MM.1S (cell line): ENCODE measurements at regions not wholly inside any gene's neighbourhood (a gene's known extent, or its start where the extent isn't known, plus 50 kb on each side); places are given as distances from the start of the nearest gene placed in this dataset.

Experiments used
- DNase-seq: peaks from one replicate; pipeline ENCODE4 v3.0.0-alpha.2; 2015
- H2AFZ ChIP-seq: fragments of 300-600 bp; sonication (generic); 2 replicates; pipeline ENCODE4 v1.6.0; 2016; ENCODE audit warnings: antibody characterized with exemption, low read length
- H3F3A ChIP-seq: fragments of 300-600 bp; sonication (generic); 2 replicates; pipeline ENCODE4 v1.6.1; 2016; ENCODE audit warnings: mild to moderate bottlenecking, antibody characterized with exemption, low read length, moderate library complexity, mixed read lengths; ENCODE audit not compliant: insufficient read depth
- H3K27ac ChIP-seq: fragments of 300-600 bp; sonication (generic); 2 replicates; pipeline ENCODE4 v1.5.1; 2016; ENCODE audit warnings: mild to moderate bottlenecking, low read length
- H3K27me3 ChIP-seq: fragments of 300-600 bp; sonication (generic); replicated peaks from 2 replicates; pipeline ENCODE4 v1.6.0; 2016; ENCODE audit warnings: low read length; ENCODE audit not compliant: insufficient read depth
- H3K36me3 ChIP-seq: fragments of 300-600 bp; sonication (generic); replicated peaks from 2 replicates; pipeline ENCODE4 v1.6.1; 2016; ENCODE audit warnings: mild to moderate bottlenecking, low read length, mixed read lengths; ENCODE audit not compliant: insufficient read depth
- H3K4me1 ChIP-seq: fragments of 300-600 bp; sonication (generic); 2 replicates; pipeline ENCODE4 v1.6.1; 2016; ENCODE audit warnings: low read length, mixed read lengths
- H3K4me2 ChIP-seq: fragments of 300-600 bp; sonication (generic); 2 replicates; pipeline ENCODE4 v1.6.0; 2016; ENCODE audit warnings: low read depth, low read length
- H3K4me3 ChIP-seq: fragments of 300-600 bp; sonication (generic); 2 replicates; pipeline ENCODE4 v1.5.1; 2016; ENCODE audit warnings: low read length, mixed read lengths
- H3K79me2 ChIP-seq: fragments of 300-600 bp; sonication (generic); 2 replicates; pipeline ENCODE4 v1.6.1; 2016; ENCODE audit warnings: mixed run types, low read length, mixed read lengths
- H3K9ac ChIP-seq: fragments of 300-600 bp; sonication (generic); 2 replicates; pipeline ENCODE4 v1.6.1; 2016; ENCODE audit warnings: low read length, mixed read lengths
- H3K9me2 ChIP-seq: fragments of 300-600 bp; sonication (generic); replicated peaks from 2 replicates; pipeline ENCODE4 v1.6.1; 2016; ENCODE audit warnings: mild to moderate bottlenecking, low read length, mixed read lengths; ENCODE audit not compliant: insufficient read depth
- H3K9me3 ChIP-seq: fragments of 300-600 bp; sonication (generic); replicated peaks from 2 replicates; pipeline ENCODE4 v1.6.1; 2016; ENCODE audit warnings: mild to moderate bottlenecking, low read length, mixed read lengths; ENCODE audit not compliant: insufficient read depth
- H4K20me1 ChIP-seq: fragments of 300-600 bp; sonication (generic); 2 replicates; pipeline ENCODE4 v1.6.1; 2016; ENCODE audit warnings: mild to moderate bottlenecking, low read length, moderate library complexity, mixed read lengths; ENCODE audit not compliant: insufficient read depth
- CTCF ChIP-seq: fragments of 300-600 bp; sonication (generic); IDR thresholded peaks from 2 replicates; pipeline ENCODE4 v1.5.1; 2016; ENCODE audit warnings: antibody characterized with exemption, low read length, mixed read lengths
- EZH2 ChIP-seq: fragments of 300-600 bp; sonication (generic); optimal IDR thresholded peaks from 2 replicates; pipeline ENCODE3; 2017; ENCODE audit warnings: low read depth, mild to moderate bottlenecking, antibody characterized with exemption, low read length, mixed read lengths
- EZH2phosphoT487 ChIP-seq: fragments of 300-600 bp; sonication (generic); IDR thresholded peaks from 2 replicates; pipeline ENCODE4 v1.6.1; 2018; ENCODE audit warnings: antibody characterized with exemption, low read length

- Histone ChIP-seq H3K4me2 (peak overlapping the region; percentile 7), H3K9ac (no peak overlapping the region), H3K9me2 (no peaks in the 10 kb centered on the region), H3K4me3 (no peak overlapping the region), H2AFZ (peak overlapping the region; percentile 61), H3K27me3 (no peaks in the 10 kb centered on the region), H3K79me2 (no peaks in the 10 kb centered on the region), H4K20me1 (no peaks in the 10 kb centered on the region), H3F3A (no peaks in the 10 kb centered on the region), H3K4me1 (peaks cover 9% of the 10 kb centered on the region), H3K36me3 (no peaks in the 10 kb centered on the region), H3K9me3 (no peaks in the 10 kb centered on the region), H3K27ac (no peak overlapping the region)
- DNase-seq = no peak
- TF ChIP-seq EZH2phosphoT487 = no peak
- TF ChIP-seq EZH2 = no peak
- no peak for TF ChIP-seq CTCF
Observed at GRCh38 chr12:93184672-93185368, 192.9 kb upstream of the NUDT4 start.

- Histone ChIP-seq H3K27ac (no peak overlapping the region), H3K79me2 (no peaks in the 10 kb centered on the region), H3K27me3 (no peaks in the 10 kb centered on the region), H3K9me3 (no peaks in the 10 kb centered on the region), H3K4me1 (peaks cover 9% of the 10 kb centered on the region), H3K4me2 (no peak overlapping the region), H3F3A (no peaks in the 10 kb centered on the region), H3K9ac (no peak overlapping the region), H3K9me2 (no peaks in the 10 kb centered on the region), H2AFZ (no peak overlapping the region), H4K20me1 (no peaks in the 10 kb centered on the region), H3K36me3 (no peaks in the 10 kb centered on the region), H3K4me3 (no peak overlapping the region)
- TF ChIP-seq EZH2phosphoT487 (no peak), CTCF (no peak), EZH2 (no peak)
- no peak for DNase-seq
Observed at GRCh38 chr12:93185369-93185741, 192.4 kb upstream of the NUDT4 start.

- Histone ChIP-seq H3K9ac (no peak overlapping the region), H3K79me2 (no peaks in the 10 kb centered on the region), H3F3A (no peaks in the 10 kb centered on the region), H3K9me3 (no peaks in the 10 kb centered on the region), H3K36me3 (no peaks in the 10 kb centered on the region), H4K20me1 (no peaks in the 10 kb centered on the region), H3K4me1 (peaks cover 9% of the 10 kb centered on the region), H3K4me2 (no peak overlapping the region), H2AFZ (no peak overlapping the region), H3K9me2 (no peaks in the 10 kb centered on the region), H3K4me3 (no peak overlapping the region), H3K27ac (no peak overlapping the region), H3K27me3 (no peaks in the 10 kb centered on the region)
- no peak for DNase-seq
- no peak for TF ChIP-seq CTCF
- no peak for TF ChIP-seq EZH2
Observed at GRCh38 chr12:93186131-93186530, 191.6 kb upstream of the NUDT4 start.
